ENCODE measurements at regions not wholly inside any gene's neighbourhood (a gene's known extent, or its start where the extent isn't known, plus 50 kb on each side); places are given as distances from the start of the nearest gene placed in this dataset.
"Not testable (repeated sequence)": the region's sequence is repeated elsewhere in the genome, so short reads cannot be mapped to it uniquely, and the experiment has no call there.

GRCh38 chr1:101371259-101371658 is 134.4 kb downstream of the S1PR1 start:
- no peak for DNase-seq

GRCh38 chr1:101373570-101373969 is 136.8 kb downstream of the S1PR1 start:
- DNase-seq: no peak

GRCh38 chr1:101375448-101375847 is 138.6 kb downstream of the S1PR1 start:
- not testable (repeated sequence) for DNase-seq

GRCh38 chr1:101376121-101377083 is 139.6 kb downstream of the S1PR1 start:
- no peak for DNase-seq

- no peak for DNase-seq
Observed at GRCh38 chr1:101377084-101377835, 140.4 kb downstream of the S1PR1 start.

- no peak for DNase-seq
Observed at GRCh38 chr1:101379037-101379436, 142.2 kb downstream of the S1PR1 start.

GRCh38 chr1:101379950-101380349 is 143.1 kb downstream of the S1PR1 start:
- no peak for DNase-seq

GRCh38 chr1:101382135-101382534 is 145.3 kb downstream of the S1PR1 start:
- no peak for DNase-seq

GRCh38 chr1:101388904-101389546 is 152.2 kb downstream of the S1PR1 start:
- no peak for DNase-seq

GRCh38 chr1:101389547-101389929 is 152.7 kb downstream of the S1PR1 start:
- DNase-seq: no peak

- no peak for DNase-seq
Observed at GRCh38 chr1:101392552-101392951, 155.7 kb downstream of the S1PR1 start.

GRCh38 chr1:101394041-101394440 is 157.2 kb downstream of the S1PR1 start:
- DNase-seq: no peak

GRCh38 chr1:101399222-101399621 is 162.4 kb downstream of the S1PR1 start:
- no peak for DNase-seq

- no peak for DNase-seq
Observed at GRCh38 chr1:101406271-101406670, 169.5 kb downstream of the S1PR1 start.

GRCh38 chr1:101406681-101407080 is 169.9 kb downstream of the S1PR1 start:
- no peak for DNase-seq

GRCh38 chr1:101407505-101408211 is 170.8 kb downstream of the S1PR1 start:
- no peak for DNase-seq

GRCh38 chr1:101408212-101409042 is 171.6 kb downstream of the S1PR1 start:
- DNase-seq: no peak

GRCh38 chr1:101409102-101409501 is 172.3 kb downstream of the S1PR1 start:
- no peak for DNase-seq

GRCh38 chr1:101410048-101410878 is 173.4 kb downstream of the S1PR1 start:
- DNase-seq: no peak

GRCh38 chr1:101420406-101420805 is 183.6 kb downstream of the S1PR1 start:
- DNase-seq: no peak

GRCh38 chr1:101428083-101428482 is 191.3 kb downstream of the S1PR1 start:
- not testable (repeated sequence) for DNase-seq
